Suppressor macrophage (primary cell): ENCODE measurements at regions not wholly inside any gene's neighbourhood (a gene's known extent, or its start where the extent isn't known, plus 50 kb on each side); places are given as distances from the start of the nearest gene placed in this dataset.

ENCODE experiments used
- DNase-seq, 4 experiments: peaks; one replicate each; pipeline ENCODE4 v3.0.0-alpha.2; 2020 to 2022

DNA sequence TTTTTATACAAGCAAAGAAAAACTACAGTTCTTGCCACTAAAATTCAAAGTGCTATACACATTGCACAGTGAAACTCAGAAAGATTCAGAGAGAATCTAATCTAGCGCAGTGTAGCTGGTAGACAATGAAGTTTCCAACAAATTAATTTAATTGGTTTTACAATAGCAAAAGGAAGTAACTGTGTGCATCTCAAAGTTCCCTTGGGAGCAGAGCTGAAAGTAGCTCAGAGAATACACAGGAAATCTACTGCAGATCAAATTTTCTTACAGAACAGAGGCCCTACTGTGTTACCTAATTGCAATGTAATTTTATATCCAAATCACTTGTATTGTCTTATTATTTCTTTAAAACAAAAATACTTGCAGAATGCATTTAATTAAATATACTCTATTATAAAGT, 1396.2 kb upstream of the TENM4 start:
- no peak for DNase-seq

DNA sequence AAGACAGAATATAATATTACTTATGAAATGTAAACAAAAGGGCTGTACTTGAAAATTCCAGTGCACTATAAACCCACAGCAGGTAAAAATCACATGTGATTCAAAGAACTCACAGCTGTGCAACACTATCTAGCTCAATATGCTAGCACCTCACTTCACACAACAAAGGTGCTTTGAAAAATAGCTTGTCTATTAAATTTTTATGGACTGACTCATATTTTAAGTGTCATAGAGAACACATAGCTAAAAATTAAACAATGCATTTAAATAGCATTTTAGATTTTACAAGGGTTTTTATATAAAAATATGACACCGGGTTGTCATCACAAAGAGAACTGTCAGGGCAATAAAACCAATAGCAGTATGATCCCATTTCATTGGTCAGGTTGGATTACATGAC, 1390.5 kb upstream of the TENM4 start:
- no peak for DNase-seq

- no peak for DNase-seq
These were observed 1387.0 kb upstream of the TENM4 start for GRCh38 chr11:80827781-80828180.

GRCh38 chr11:80826808-80827207, 1386.0 kb upstream of the TENM4 start:
- DNase-seq: no peak

DNA sequence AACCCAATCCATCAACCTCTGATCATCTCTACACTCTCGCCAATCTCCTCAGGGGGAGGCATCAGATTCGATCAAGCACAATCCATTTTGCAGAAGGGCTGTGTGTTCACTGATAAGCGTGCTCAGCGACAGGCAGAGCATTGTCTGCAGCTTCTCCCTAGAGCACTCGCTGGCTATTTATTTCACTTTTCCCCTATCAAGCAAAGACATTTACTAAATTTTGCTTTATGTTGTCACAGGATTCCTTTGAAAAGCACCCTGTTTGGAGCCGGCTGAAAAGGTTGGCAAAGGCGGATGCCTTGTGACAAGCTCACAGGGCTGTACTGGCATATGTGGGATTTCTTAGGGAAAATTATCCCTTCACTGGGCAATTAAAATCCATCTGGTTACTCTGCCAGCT, 1381.5 kb upstream of the TENM4 start:
- DNase-seq: no peak

DNA sequence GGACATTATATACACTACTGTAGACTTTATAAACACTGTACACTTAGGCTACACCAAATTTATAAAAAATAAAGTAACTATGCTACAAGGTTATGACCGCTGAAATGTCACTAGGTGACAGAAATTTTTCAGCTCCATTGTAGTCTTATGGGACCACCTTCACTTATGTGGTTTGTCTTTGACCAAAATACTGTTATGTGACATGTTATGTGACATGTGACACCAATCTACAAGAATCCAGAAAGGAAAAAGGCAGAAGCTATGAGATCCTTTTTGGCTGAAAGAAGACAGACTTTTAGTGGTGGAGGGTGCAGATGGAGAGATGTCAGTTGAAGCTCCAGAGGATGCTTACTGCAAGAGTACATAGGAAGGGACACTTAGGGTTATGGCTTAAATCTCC, 1378.4 kb upstream of the TENM4 start:
- no peak for DNase-seq

DNA sequence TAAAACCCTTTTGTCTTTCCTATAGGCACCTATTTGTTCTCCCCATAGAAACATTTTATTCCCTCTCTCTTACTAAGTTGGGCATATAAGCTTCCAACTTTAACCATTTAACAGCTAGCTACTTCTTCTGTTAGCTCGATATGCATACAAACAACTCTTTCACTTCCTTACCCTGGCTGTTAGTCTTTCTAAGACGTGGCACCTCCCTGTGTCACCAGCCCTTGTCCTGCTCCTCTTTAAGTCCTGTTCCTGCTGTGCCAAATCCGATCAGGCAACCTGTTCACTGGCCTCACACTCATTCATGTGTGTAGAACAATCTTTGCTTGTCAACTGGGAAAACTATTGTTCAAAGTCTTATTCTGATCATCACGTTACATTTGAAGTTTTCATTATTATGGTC, 1376.1 kb upstream of the TENM4 start:
- no peak for DNase-seq

GRCh38 chr11:80816454-80816847, 1375.6 kb upstream of the TENM4 start:
- DNase-seq: no peak

GRCh38 chr11:80815752-80816453, 1375.1 kb upstream of the TENM4 start:
- peak in 3 of 4 experiments; percentile 3 to 29 (median 10) for DNase-seq

DNA sequence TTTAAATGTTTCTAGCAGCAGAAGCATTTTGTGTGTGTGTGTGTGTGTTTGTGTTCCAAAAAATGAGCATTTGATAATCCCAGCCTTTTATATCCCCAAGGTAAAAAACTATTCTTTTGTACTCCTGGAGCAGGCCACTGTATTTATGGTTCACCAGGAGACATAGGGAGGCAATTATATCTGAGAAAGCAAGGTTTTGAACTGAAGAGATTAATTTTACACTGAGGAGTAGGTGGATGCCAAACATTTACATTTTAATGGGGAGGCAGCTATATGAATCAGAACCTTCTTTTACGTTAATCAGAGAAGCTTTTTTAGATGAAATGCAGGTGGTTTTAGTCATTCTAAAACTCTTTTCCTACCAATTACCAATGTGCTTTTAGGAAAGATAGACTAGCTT, 1374.0 kb upstream of the TENM4 start:
- no peak for DNase-seq

- no peak for DNase-seq
These were observed 1369.9 kb upstream of the TENM4 start for GRCh38 chr11:80810695-80811094.

DNA sequence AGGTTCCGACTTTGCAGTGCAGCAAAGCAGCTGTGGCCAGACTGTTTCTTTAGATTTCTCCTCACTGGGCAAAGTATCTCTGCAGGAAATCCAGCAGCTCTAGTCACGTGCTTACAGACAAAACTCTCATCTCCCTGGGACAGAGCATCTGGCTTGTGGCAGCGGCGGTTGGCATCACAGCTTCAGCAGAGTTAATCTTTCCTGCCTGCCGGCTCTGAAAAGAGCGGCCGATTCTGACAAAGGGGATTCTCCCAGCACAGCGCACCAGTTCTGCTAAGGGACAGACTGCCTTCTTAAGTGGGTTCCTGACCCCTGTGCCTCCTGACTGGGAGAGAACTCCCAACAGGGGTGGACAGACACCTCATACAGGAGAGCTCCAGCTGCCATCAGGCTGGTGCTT, 1357.3 kb upstream of the TENM4 start:
- no peak for DNase-seq

GRCh38 chr11:80783561-80783960, 1342.7 kb upstream of the TENM4 start:
- DNase-seq: no peak

- DNase-seq: no peak
These were observed 1341.5 kb upstream of the TENM4 start for GRCh38 chr11:80782135-80782885.

- no peak for DNase-seq
These were observed 1339.2 kb upstream of the TENM4 start for GRCh38 chr11:80779905-80780605.

GRCh38 chr11:80778941-80779340, 1338.1 kb upstream of the TENM4 start:
- DNase-seq: no peak

- DNase-seq: no peak
These were observed 1337.6 kb upstream of the TENM4 start for GRCh38 chr11:80778432-80778831.

DNA sequence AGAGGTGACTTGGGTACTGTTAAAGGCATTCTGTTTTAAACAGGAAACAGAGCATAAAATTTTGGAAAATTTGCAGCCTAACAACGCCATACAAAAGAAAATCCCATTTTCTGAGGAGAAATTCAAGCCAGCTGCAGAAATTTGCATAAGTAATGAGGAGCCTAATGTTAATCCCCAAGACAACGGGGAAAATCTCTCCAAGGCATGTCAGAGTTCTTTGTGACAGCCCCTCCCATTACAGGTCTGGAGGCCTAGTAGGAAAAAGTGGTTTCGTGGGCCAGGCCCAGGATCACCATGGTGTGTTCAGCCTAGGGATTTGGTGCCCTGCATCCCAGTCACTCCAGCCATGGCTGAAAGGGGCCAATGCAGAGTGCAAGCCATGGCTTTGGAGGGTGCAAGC, 1333.1 kb upstream of the TENM4 start:
- DNase-seq: no peak

DNA sequence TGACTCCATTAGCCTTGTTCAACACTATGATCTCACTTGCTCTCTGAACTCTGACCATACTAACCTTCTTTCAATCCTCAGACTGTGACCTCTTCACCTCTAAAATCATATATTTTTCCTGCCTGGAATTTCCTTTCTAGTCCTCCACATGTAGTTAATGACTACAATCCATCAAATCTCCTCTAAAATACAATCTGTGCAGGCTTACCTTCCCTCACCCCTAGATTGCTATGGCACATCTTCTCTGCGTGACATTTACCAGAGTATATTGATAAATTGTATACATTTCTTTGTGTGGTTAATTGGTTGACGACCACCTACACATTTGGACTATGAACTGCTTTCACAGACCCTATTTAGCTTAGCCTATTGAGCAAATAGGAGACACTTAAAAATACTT, 1330.2 kb upstream of the TENM4 start:
- no peak for DNase-seq

GRCh38 chr11:80758787-80759186, 1318.0 kb upstream of the TENM4 start:
- no peak for DNase-seq

- no peak for DNase-seq
These were observed 1307.5 kb upstream of the TENM4 start for GRCh38 chr11:80748207-80748925.

- no peak for DNase-seq
These were observed 1305.5 kb upstream of the TENM4 start for GRCh38 chr11:80746300-80746699.

GRCh38 chr11:80745416-80745815, 1304.6 kb upstream of the TENM4 start:
- DNase-seq: no peak
